ENCODE measurements at regions not wholly inside any gene's neighbourhood (a gene's known extent, or its start where the extent isn't known, plus 50 kb on each side); places are given as distances from the start of the nearest gene placed in this dataset.

DNA sequence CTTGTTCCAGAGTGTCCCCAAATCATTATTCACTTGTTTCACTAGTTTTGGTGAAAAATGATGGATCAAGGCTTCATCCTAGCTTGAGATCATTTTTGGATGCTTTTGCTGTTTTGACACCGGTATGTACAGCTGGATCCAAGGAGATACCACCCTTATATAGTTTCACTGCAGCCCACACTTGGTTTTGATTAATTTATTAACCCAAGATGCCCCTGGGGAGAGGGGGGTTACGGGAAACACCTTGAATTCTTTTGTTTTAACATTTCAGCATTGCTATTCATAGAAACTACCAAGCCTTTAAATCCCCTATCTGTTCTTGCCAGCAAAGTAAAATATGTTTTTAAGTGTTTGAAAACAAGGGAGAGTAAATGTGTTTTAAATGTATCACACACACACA, 457.7 kb upstream of the RUNX1 start:
- no peak for TF ChIP-seq POLR2A (IDR thresholded peaks at IDR 0.05)
- TF ChIP-seq, protein P1, sequence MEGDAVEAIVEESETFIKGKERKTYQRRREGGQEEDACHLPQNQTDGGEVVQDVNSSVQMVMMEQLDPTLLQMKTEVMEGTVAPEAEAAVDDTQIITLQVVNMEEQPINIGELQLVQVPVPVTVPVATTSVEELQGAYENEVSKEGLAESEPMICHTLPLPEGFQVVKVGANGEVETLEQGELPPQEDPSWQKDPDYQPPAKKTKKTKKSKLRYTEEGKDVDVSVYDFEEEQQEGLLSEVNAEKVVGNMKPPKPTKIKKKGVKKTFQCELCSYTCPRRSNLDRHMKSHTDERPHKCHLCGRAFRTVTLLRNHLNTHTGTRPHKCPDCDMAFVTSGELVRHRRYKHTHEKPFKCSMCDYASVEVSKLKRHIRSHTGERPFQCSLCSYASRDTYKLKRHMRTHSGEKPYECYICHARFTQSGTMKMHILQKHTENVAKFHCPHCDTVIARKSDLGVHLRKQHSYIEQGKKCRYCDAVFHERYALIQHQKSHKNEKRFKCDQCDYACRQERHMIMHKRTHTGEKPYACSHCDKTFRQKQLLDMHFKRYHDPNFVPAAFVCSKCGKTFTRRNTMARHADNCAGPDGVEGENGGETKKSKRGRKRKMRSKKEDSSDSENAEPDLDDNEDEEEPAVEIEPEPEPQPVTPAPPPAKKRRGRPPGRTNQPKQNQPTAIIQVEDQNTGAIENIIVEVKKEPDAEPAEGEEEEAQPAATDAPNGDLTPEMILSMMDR (IDR thresholded peaks at IDR 0.05) = no peak

Data from adrenal gland (tissue), 5 donors.